Endodermal cell (in vitro differentiated cells): ENCODE measurements at regions not wholly inside any gene's neighbourhood (a gene's known extent, or its start where the extent isn't known, plus 50 kb on each side); places are given as distances from the start of the nearest gene placed in this dataset.
"Not testable (repeated sequence)": the region's sequence is repeated elsewhere in the genome, so short reads cannot be mapped to it uniquely, and the experiment has no call there.

Experiments
- DNase-seq: peaks from one replicate; pipeline ENCODE4 v3.0.0-alpha.2; 2017
- H3K27ac ChIP-seq: 2 replicates; pipeline ENCODE4 v1.5.1; 2013; ENCODE audit warnings: mild to moderate bottlenecking, low read depth, low read length, moderate library complexity
- H3K27me3 ChIP-seq: 2 replicates; pipeline ENCODE4 v1.6.1; 2013; ENCODE audit warnings: mild to moderate bottlenecking, low read length, moderate library complexity; ENCODE audit not compliant: insufficient read depth, control insufficient read depth, poor library complexity, severe bottlenecking
- H3K36me3 ChIP-seq: 2 replicates; pipeline ENCODE4 v1.7.0; 2013; ENCODE audit warnings: mild to moderate bottlenecking, low read length, moderate library complexity; ENCODE audit not compliant: control insufficient read depth, insufficient read depth
- H3K4me1 ChIP-seq: one replicate; pipeline ENCODE4 v1.7.0; 2013; ENCODE audit warnings: low read length; ENCODE audit not compliant: control insufficient read depth, insufficient read depth
- H3K4me3 ChIP-seq: 2 replicates; pipeline ENCODE4 v1.5.1; 2013; ENCODE audit warnings: mild to moderate bottlenecking, low read length, moderate library complexity
- H3K9ac ChIP-seq: 2 replicates; pipeline ENCODE4 v1.6.1; 2013; ENCODE audit warnings: mild to moderate bottlenecking, low read length, moderate library complexity; ENCODE audit not compliant: poor library complexity, severe bottlenecking; ENCODE audit errors: extremely low read depth
- H3K9me3 ChIP-seq: 2 replicates; pipeline ENCODE4 v1.6.1; 2013; ENCODE audit warnings: mild to moderate bottlenecking, low read length, moderate library complexity; ENCODE audit not compliant: control insufficient read depth
- H3K27ac Mint-ChIP-seq: 2 replicates; pipeline ENCODE4 v1.8.0; 2020; ENCODE audit warnings: mixed read lengths
- H3K27me3 Mint-ChIP-seq: 2 replicates; pipeline ENCODE4 v1.8.0; 2021; ENCODE audit warnings: mild to moderate bottlenecking, mixed read lengths; ENCODE audit not compliant: insufficient read depth
- H3K36me3 Mint-ChIP-seq: 2 replicates; pipeline ENCODE4 v1.8.0; 2020; ENCODE audit warnings: low read depth, mixed read lengths
- H3K4me1 Mint-ChIP-seq: 2 replicates; pipeline ENCODE4 v1.8.0; 2020; ENCODE audit warnings: mixed read lengths
- H3K4me3 Mint-ChIP-seq: 2 replicates; pipeline ENCODE4 v1.8.0; 2020; ENCODE audit warnings: mild to moderate bottlenecking, moderate library complexity, mixed read lengths
- H3K9me3 Mint-ChIP-seq: 2 replicates; pipeline ENCODE4 v1.8.0; 2020; ENCODE audit warnings: mild to moderate bottlenecking, mixed read lengths
- CTCF ChIP-seq: fragments of 200-600 bp; sonication (generic); conservative IDR thresholded peaks from 2 replicates; pipeline ENCODE4 v1.5.0; 2021; ENCODE audit warnings: antibody characterized with exemption, mild to moderate bottlenecking
- WGBS, 2 experiments: methylation state at CpG; one replicate each; pipeline versions ENCODE4 v1.1.5 to v1.1.7; 2013; ENCODE audit warnings: missing lambda C conversion rate in 2 of 2, mixed read lengths in 1 of 2; ENCODE audit not compliant: insufficient coverage in 1 of 2, insufficient read length in 1 of 2; 5-methylcytosine and 5-hydroxymethylcytosine counted together

GRCh38 chr18:32867936-32868335, 95.1 kb upstream of the KLHL14 start:
- 78 to 82% methylated on average over 9 to 10 of the region's 10 CpGs for WGBS, 2 experiments

GRCh38 chr18:32867330-32867729, 94.5 kb upstream of the KLHL14 start:
- peaks cover 6% of the 10 kb centered on the region for H3K9me3 Mint-ChIP-seq
- Histone ChIP-seq H3K27me3 (no peaks in the 10 kb centered on the region), H3K9ac (no peak overlapping the region), H3K9me3 (no peaks in the 10 kb centered on the region), H3K4me3 (peak overlapping the region; percentile 47), H3K36me3 (no peaks in the 10 kb centered on the region), H3K27ac (no peak overlapping the region), H3K4me1 (peaks cover 21% of the 10 kb centered on the region)
- H3K36me3 Mint-ChIP-seq = no peaks in the 10 kb centered on the region
- peaks cover 54% of the 10 kb centered on the region for H3K4me1 Mint-ChIP-seq
- no peak overlapping the region for H3K4me3 Mint-ChIP-seq
- no peaks in the 10 kb centered on the region for H3K27me3 Mint-ChIP-seq
- no peak for DNase-seq
- TF ChIP-seq CTCF = no peak
- 92% methylated on average over 5 of the region's 6 CpGs; no CpG with 5 or more reads in 1 of the 2 experiments for WGBS, 2 experiments
- no peak overlapping the region for H3K27ac Mint-ChIP-seq

More at GRCh38 chr18:32867936-32868335, 95.1 kb upstream of the KLHL14 start:
- H3K27ac Mint-ChIP-seq = no peak overlapping the region
- Histone ChIP-seq H3K9ac (no peak overlapping the region), H3K27ac (no peak overlapping the region), H3K36me3 (no peaks in the 10 kb centered on the region), H3K4me3 (peak overlapping the region; percentile 47), H3K9me3 (no peaks in the 10 kb centered on the region), H3K27me3 (no peaks in the 10 kb centered on the region), H3K4me1 (peaks cover 21% of the 10 kb centered on the region)
- H3K4me3 Mint-ChIP-seq = no peak overlapping the region
- peaks cover 1% of the 10 kb centered on the region for H3K9me3 Mint-ChIP-seq
- TF ChIP-seq CTCF = no peak
- H3K4me1 Mint-ChIP-seq = peaks cover 54% of the 10 kb centered on the region
- no peaks in the 10 kb centered on the region for H3K36me3 Mint-ChIP-seq
- no peaks in the 10 kb centered on the region for H3K27me3 Mint-ChIP-seq
- no peak for DNase-seq

- H3K27me3 ChIP-seq, H3K27me3 Mint-ChIP-seq, H3K36me3 ChIP-seq, H3K4me3 ChIP-seq, H3K27ac ChIP-seq, H3K9me3 ChIP-seq, H3K4me3 Mint-ChIP-seq, H3K36me3 Mint-ChIP-seq, DNase-seq, H3K9ac ChIP-seq, H3K9me3 Mint-ChIP-seq, H3K27ac Mint-ChIP-seq, H3K4me1 ChIP-seq: not testable (repeated sequence)
- no CpG with 5 or more reads among the region's 18 CpGs for WGBS, 2 experiments
- peaks cover 10% of the 10 kb centered on the region for H3K4me1 Mint-ChIP-seq
Observed at GRCh38 chr18:32862031-32862430, 89.2 kb upstream of the KLHL14 start.

DNA sequence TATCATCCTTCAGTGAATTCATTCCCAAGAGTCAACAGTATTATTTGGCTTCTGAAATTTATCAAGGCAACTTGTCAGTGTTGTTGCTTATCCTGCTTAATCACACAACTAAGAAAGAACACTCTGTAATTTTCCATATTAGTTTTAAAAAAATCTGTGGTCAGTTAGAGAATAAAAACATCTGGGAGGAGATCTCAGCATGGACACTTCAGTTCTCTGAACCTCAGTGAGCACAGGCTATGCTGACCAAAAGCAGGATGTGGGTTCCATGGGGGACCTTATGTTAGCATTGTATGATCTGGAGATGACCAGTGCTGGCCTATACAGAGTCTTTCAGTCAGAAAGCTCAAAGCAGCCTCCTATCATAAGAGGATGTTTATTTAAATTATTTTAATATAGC, 79.1 kb upstream of the KLHL14 start:
- no peak overlapping the region for H3K27ac Mint-ChIP-seq
- no peaks in the 10 kb centered on the region for H3K36me3 ChIP-seq
- no peaks in the 10 kb centered on the region for H3K27me3 ChIP-seq
- no peaks in the 10 kb centered on the region for H3K36me3 Mint-ChIP-seq
- H3K27ac ChIP-seq = no peak overlapping the region
- DNase-seq = no peak
- peaks cover 1% of the 10 kb centered on the region for H3K27me3 Mint-ChIP-seq
- H3K4me3 Mint-ChIP-seq = no peak overlapping the region
- H3K4me1 ChIP-seq = no peaks in the 10 kb centered on the region
- H3K9me3 Mint-ChIP-seq = peaks cover 12% of the 10 kb centered on the region
- H3K4me1 Mint-ChIP-seq = peaks cover 7% of the 10 kb centered on the region
- TF ChIP-seq CTCF = no peak
- H3K9me3 ChIP-seq = peaks cover 11% of the 10 kb centered on the region
- no peak overlapping the region for H3K9ac ChIP-seq
- no peak overlapping the region for H3K4me3 ChIP-seq
